ENCODE measurements at regions not wholly inside any gene's neighbourhood (a gene's known extent, or its start where the extent isn't known, plus 50 kb on each side); places are given as distances from the start of the nearest gene placed in this dataset.
A peak's percentile ranks its signal among the peaks of the same experiment; 100 is the strongest.

DNA sequence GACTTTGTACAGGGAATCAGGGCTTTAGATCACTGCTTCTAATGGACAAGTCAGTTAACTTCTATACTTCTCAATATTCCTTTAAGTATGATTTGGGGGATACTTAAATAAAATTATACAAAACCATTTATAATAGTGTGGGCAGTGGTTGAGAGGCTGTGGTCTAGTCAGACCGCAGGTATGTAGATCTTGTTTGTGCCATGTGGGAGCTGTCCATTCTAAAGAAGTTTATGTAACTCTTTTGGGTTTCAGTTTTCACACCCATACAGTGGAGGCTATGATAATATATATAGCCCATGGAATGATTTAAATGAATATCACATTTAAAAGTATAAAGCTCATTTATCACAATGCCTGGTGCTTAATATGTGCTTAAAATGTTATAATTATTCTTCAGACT lies 654.3 kb upstream of the KIF2B start:
- DNase-seq (ENCODE audit: low spot score): peak; percentile 16

DNA sequence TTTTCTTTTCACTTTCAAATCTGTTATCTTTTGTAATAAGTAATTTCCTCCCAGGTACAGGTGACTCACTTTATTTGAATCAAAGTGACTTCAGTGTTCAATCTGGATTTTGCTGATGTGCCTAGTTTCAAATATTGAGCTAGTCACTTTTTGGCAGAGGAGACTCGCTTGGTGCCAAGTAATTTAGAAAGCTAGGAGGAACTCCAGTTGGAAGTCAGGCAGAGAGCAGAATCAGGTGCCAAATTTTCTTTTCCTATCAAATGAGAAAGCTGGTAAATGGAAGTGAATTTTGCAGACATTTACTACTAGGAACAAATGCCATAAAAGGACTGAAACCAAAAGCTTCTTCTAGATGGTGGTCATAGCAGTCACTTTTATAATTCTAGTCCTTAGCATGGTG lies 656.0 kb upstream of the KIF2B start:
- no peak for DNase-seq (ENCODE audit: low spot score)

DNA sequence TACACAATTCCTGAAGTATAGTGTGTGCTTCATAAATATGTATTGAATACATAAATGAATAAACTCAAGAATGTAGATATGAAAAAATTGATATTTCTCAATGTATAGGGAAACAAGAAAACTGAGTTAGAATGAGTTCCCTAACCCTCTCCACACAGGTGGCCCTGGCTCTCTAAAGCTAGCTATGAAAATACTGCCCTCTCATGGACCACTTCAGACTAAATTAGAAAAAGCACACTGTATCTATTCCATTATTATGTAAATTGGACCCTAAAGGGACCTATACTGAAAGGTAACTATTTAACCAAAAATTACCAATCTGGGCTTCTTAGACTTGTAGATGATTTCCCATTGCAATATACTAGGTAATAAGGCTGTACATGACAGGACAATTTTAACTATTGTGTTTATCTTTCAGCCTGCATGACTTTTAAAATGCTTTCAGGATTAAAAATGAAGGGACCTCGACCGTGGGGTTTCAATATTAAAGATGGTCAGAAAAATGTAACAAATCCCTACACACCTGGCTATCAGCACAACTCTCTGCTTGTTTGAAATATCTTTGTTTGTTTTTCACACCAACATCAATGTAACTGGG lies 672.5 kb upstream of the KIF2B start:
- DNase-seq (ENCODE audit: low spot score): peak; percentile 39

DNA sequence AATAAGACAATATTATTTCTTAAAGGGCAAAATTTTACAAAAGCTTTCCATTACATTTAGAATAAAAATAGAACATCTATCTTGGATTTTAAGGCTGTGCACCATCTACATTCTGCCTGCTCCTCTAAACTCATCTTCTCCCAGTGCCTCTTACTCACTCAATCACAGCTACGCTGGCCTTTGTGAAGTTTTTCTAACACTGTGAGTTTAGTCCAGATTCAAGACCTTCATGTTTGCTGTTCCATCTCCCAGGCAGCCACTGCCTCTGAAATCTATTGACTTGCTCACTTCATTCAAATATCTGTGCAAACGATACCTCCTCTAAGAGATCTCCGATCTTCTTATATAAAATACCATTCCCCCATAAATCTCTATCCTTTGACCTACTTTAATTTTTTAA lies 673.4 kb upstream of the KIF2B start:
- DNase-seq (ENCODE audit: low spot score): no peak

DNA sequence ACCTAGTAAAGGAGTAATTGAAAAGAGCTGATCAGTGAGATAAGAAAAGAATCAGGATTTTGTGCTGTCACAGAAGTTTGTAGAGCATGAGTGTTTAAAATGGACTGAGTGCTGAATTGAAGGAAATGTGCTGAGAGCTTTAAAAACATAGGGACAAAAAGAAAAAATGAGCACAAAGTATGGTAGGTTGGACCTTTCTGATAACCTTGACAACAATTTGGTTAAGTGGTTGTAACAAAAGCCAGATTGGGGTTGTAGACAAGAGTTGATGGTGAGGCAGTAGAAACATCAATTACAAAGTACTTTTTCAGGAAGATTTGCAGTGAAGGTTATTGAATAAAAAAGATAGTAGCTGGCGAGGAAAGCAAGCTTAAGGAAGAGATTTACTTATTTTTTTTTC lies 674.7 kb upstream of the KIF2B start:
- DNase-seq (ENCODE audit: low spot score): no peak

DNA sequence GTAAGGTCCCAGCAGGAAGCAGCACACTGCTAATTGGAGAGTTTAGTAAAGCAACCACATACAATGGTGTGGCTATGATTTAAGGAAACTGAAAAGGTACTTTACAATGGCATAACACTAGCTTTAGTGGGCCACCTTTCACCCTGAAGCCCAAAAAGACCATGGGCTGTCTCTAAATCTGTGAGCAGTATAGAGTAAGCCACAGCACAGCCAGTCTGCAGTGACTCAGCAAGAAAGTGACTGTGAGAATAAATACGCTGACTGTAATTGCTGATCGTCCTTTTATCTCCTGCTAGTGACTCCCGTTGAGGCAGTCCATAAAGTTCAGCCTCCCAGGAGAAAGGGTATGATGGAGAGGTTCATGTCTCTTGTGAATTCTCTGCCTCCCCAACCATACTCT lies 679.8 kb upstream of the KIF2B start:
- peak; percentile 64 for DNase-seq (ENCODE audit: low spot score)

DNA sequence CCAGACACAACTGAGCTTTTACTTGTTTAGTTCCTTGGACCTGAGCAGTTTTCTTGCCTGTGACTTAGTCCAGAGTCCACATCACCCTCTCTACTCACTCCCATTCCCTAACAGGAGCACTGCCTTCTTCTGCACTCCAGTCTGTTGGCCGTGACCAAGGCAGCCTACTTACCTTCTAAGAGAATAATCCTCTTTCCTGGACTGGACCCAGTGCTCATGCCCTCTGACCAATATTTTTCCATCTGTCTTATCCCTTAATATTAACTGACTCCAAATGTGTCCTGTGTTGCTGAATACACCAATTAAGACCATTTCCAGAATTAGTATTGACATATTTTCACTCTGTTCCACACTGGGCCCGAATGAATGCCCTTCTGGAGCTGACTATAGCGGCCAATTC lies 681.0 kb upstream of the KIF2B start:
- no peak for DNase-seq (ENCODE audit: low spot score)

DNA sequence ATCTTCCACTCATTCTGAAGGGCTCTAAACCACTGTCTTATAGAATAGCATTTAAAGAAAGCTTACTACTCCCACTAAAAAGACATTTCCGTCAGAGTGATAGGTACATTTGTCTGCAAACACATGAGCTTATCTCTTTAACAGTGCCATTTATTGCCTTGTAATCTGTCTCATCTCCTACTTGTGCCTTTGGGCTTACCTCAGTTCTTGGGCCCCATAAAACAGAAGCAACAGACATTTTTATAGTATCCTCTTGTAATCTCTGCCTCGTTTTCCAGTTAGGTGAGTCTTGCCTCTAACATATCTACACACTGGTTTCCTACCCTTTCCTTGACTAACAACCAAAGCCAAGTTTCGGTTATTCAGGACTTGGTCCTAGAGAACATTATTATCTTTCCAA lies 681.4 kb upstream of the KIF2B start:
- no peak for DNase-seq (ENCODE audit: low spot score)

DNA sequence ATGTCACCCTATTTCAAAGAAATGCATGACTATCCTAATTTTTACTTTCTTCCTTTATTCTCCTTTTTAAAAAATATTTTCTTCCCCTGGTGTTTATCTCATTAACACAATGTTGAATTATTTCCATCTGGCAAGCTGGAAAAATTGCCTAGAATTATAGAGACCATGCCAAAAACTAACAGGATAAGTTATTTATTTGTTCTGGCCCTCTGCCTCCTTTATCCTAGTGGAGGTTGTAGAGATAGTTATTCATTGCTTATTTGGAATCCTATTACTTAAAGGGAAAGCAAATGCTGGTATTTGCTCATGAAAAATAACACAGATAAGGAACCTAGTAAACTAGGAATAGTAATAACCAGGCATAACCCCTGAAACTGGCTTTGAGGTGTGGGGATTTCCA lies 684.9 kb upstream of the KIF2B start:
- no peak for DNase-seq (ENCODE audit: low spot score)

DNA sequence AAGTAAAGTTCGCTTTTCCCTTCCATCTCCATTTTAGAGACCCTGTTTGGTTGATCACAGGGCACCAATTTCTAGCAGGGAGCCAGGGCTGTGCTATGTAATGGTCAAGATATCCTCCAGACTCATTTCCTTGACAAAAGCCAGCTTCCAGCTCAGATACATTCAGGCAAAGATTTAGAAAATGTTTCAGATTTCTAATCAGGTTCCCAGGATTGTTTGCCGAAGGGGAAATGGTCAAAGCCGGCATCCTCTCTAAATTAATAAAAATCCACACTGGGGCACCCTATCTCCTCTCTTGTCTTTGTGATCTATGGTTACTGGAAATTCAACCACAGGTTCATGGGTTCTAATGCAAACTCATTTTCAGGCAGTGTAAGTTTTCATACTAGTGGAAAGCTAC lies 686.8 kb upstream of the KIF2B start:
- no peak for DNase-seq (ENCODE audit: low spot score)

DNA sequence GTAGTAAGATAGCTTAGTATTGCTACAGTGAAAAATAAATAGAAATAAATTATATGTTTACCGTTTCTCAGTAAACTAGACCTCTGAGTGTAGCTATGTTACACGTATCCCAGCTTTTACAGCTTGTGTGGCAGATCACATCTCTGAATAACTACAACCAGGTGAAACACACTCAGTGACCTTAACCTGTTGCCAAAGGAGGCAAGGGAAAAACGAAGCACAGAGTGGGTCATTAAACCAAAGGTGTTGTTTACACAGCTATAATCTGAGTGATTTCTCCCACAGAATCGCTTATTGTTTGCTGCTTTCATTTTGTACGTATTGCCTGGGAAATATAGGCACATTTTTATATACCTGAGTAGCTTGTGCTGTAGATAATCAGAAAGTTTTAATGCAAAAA lies 688.2 kb upstream of the KIF2B start:
- DNase-seq (ENCODE audit: low spot score): no peak

DNA sequence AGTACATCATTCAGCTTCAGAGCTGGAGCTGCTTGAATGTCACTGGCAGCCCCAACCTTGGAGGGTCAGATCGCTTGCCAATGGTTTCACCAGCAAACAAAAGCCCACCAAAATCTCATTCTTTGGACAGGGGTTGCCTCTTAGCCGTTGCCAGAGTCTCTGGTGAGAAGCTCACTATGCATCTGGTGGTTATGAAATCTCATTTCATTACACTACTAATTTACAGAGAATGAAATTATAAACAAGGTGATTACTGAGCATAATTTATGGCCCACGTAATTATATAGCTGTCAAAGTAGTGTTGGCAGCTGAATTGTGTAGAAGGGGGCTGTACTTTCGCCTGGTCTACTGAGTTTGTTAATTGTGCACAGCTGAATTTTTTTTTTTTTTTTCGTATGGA lies 688.9 kb upstream of the KIF2B start:
- no peak for DNase-seq (ENCODE audit: low spot score)

DNA sequence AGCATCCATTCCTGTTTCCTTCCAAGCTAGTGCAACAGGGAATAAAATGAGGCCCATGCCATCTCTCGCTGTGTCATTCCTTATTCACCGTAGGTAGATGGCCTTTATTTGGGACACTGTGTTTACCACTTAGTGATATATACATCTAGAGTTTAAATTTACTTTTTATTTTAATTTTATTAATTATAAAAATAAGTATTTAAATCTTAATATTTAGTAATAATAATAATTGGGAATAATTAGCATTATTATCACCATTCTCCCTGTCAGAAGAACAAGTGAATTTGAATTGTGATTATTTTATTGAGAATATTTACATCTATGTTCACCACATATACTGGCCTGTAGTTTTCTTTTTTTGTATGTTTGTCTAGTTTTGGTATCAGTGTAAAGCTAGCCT lies 692.9 kb upstream of the KIF2B start:
- DNase-seq (ENCODE audit: low spot score): no peak

DNA sequence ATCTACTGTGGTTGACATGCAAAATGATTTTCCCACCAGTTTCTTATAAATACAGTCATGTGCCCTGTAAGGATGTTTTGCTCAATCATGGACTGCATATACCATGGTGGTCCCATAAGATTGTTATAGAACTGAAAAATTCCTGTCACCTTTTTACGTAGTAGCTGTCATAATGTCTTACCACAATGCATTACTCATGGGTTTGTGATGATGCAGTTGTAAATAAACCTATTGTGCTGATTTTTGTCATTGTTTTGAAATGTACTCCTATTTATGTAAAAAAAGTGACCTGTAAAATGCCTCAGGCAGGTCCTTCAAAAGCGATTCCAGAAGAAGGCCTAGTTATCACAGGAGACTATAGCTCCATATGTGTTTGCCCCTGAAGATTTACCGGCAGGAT lies 695.4 kb upstream of the KIF2B start:
- DNase-seq (ENCODE audit: low spot score): peak; percentile 8

DNA sequence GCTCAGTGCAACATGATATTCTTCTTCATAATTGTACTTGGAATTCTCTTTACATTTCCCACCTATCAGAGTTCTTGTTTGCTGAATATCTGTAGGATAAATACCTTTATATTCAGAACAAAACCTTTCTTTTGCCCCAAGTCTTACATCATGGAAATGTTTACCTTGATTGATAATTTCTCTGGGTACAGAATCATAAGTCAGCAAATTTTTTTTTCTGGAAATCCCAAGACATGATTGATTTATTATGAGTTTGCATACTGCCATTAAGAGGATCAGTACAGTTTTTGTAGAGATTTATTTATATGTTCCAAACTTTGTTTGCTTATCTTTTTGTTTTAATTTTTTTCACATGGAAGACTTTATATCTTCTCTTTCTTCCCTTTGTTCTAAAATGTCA lies 699.8 kb upstream of the KIF2B start:
- no peak for DNase-seq (ENCODE audit: low spot score)

DNA sequence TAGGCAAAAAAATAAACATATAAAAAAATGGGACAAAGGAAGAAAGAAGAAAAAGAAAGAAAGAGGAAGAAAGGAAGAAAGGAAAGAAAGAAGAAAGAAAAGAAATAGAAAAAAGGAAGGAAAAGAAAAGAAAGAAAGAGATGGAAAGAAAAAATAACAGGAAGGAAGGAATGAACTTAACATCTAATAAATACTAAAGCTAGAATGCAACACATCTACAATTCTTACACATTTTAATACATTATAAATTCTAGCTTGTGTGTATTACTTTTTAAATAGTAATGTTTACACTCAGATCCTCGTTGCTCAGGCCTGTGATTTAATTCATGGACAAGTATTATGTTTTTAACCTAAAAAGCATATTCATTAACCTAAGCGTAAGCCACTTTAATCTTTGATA lies 703.0 kb upstream of the KIF2B start:
- DNase-seq (ENCODE audit: low spot score): no peak

DNA sequence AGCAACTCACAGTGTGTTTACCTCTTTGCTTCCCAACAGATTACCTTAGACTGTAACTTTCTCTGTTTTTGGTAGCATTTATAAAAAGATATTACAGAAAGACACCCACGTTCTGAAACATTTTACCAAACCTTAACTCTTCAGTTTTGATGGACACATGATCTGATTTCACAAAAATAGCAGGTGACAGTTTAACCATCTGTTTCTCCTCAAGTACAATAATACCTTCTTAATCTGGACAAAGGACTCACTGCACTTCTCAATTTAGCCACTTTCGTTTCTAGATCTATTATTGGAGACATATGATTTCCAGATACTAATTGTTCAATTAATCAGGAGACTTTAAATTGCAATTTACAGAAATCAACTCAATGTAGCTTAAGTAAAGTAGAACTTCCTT lies 703.8 kb upstream of the KIF2B start:
- DNase-seq (ENCODE audit: low spot score): no peak

DNA sequence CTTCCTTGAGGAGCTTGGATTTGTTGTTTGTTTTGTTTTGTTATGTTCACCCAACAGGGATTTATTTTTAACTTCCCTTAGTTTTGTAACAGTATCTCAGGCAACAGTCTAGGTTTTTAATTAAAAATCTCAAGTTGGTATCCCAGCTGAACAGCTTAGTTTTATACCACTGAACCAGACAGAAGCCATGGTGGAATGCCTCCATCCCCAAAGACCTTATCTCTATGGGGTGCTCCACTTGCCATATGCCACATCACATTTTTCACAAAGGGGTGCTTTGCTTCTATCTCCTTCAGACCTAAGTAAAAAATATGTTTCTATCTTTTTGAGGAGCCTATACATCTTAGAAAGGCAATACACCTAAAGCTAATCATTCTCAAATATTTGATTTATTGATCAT lies 715.8 kb upstream of the KIF2B start:
- no peak for DNase-seq (ENCODE audit: low spot score)

DNA sequence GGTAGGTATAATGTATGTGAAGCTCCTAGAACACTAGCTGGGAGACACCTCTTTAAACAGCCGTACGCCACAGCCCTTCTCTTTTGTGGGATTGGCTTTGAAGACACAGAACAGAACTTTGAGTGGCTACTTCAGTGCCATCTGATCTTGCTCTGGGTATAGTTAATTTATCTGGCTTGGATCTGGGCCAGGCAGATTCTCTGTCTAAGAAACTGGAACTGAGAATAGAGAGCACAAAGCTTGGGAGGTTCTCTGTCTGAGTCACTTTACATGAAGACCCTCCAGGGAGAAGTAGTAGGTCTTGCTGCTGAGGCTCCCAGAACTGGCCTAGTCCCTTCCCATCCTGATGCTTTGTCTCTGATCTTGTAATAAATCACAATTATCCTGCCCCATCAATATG lies 721.0 kb upstream of the KIF2B start:
- no peak for DNase-seq (ENCODE audit: low spot score)

DNA sequence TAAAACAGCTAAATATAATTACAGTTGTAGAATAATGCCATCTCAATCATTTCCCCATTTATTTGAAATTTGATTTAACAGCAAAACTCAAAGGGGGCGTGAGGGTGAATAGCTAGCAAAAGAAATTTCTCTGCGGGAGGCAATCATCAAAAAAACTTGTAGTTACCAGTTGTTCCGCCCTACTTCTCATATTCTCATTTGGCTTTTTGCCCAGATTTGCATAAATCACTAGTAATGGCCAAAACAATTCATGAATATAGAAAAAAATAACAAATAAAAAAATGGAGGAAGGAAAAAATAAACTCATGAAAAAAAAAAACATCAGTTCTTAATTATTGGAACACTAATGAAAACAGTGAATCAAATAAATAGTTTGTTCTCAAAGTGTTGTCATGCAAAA lies 722.6 kb upstream of the KIF2B start:
- DNase-seq (ENCODE audit: low spot score): peak; percentile 15

DNA sequence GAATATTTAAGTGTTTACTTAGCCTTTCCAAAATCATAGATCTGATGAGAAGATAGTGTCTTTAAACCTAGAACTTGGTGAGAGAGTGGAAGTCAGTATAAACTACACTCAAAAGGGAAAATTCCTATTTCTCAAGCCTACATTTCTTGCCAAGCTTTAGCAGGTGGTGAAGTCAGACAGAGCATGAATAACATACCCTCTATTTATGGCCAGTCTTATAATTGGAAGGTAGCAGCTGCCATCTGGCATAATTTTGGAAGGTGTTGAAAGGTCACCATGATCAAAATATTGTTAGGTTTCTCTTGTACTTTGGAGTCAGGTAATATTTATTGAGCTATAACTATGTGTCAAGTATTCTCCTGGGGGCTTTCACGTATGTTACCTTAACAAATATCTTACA lies 729.3 kb upstream of the KIF2B start:
- DNase-seq (ENCODE audit: low spot score): no peak

DNA sequence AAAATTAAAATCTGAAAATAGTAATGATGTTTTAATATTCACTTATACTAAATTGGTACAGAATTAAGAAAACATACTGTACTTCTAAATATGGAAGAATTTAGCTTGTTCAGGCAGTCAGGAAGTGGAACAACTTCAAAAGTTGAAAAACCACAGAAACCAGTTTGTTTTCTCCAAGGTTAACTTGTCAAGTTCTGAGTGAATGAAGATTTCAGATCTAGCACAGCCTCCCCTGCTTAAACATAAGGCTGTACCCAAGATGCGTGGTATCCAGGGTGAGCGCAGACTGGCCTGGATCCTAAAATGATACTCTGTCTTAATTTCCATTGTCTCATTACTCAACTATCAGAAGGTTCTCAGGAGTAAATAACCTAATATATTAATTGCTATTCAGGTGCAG lies 730.7 kb upstream of the KIF2B start:
- no peak for DNase-seq (ENCODE audit: low spot score)

DNA sequence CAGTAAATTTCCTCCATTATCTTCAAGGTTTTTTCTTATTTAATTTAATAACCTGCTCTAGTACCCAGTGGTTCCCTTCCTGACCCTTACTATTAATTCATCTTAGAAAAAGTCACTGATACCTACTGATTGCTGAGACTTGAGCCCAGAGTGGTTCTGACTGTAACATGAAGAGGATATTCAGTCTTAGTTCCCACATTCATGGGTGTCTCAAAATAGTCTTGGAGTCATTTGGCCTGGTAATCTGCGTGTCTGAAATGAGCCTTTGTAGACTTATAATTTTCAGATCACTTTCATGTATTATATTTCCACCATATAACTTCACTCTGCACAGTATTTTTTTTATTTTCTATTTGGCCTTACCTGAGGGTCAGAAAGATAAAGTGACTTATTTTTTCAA lies 732.0 kb upstream of the KIF2B start:
- no peak for DNase-seq (ENCODE audit: low spot score)

DNA sequence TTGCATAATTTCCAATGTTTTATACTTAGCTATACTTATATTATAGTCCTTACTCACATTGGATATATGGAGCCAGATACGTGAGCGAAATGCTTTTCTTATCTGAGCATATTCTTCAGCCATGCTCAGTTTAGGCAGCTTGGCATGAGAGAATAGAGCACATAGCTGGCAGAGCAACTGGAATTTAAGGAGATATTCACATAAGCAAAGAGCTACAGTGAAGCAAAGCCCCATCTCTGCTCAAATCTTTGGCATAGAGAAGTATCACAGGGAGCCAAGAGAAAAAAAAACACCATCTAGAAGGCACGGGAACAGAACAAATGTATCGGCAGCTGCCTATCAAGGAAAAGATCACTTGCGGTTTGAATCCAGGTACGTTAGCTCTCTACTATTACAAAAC lies 734.2 kb upstream of the KIF2B start:
- DNase-seq (ENCODE audit: low spot score): no peak

DNA sequence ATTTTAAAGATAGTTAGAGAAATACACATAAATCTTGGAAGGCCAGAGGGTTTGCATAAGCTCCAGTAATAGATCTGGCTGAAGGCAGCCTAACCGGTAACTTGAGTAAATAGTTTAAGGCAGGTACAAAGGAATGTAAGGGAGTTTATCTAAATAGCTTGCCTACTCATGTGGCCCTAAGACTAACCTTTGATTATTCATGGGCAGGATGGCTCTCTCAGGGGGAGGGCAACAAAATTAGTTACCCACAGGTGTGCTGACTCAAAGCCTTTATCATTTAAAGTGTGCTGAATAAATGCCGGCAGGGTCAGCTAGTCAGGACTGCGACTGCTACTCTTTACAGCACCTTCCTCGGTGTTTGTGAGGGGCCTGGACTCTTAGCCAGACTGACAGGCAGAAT lies 761.3 kb upstream of the KIF2B start:
- DNase-seq (ENCODE audit: low spot score): no peak
